GM19397 (cell line): ENCODE measurements at regions not wholly inside any gene's neighbourhood (a gene's known extent, or its start where the extent isn't known, plus 50 kb on each side); places are given as distances from the start of the nearest gene placed in this dataset.

Source experiments
- ATAC-seq: cut with Tn5 transposase; IDR thresholded peaks from one replicate; pipeline ENCODE4 v1.9.1; 2021; ENCODE audit warnings: mild to moderate bottlenecking, moderate library complexity; ENCODE audit not compliant: unreplicated experiment

DNA sequence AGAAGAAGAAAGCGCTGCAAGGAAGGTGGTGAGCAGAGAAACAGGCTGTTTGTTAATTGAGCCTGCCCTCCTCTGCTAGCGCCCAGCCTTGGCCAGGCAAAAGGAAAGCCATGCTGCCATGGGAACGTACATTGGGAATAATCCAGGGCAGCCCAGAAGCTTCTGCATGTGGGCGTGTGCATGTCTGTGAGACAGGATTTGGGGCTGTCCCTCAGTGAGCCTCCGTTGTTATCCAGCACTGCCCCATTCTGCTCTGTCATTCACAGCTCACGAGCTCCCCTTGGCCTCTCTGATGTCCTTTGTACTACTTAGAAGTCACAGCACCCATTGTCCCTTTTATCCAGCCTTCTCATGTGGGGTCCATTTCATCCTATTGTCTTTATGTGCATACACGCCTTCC lies 239.1 kb upstream of the ROPN1 start:
- no peak for ATAC-seq

DNA sequence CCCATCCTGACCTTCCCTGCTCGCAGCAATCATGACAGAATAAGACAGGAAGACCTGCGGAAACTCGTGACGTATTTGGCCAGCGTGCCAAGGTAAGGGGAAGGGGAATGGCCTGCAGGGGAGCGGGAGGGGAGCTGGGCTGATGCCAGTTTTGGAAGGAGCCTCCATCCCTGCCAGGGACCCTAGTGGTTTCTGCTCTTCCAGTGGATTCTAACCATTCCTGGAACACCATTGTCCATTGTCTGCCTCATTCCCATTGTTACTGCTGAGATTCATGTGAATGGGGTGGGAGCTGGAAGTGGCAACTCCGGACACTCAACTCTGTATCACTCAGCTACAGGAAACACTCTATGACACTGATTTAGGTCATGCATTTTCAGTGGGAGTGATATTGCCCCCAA lies 242.9 kb upstream of the ROPN1 start:
- ATAC-seq: no peak

DNA sequence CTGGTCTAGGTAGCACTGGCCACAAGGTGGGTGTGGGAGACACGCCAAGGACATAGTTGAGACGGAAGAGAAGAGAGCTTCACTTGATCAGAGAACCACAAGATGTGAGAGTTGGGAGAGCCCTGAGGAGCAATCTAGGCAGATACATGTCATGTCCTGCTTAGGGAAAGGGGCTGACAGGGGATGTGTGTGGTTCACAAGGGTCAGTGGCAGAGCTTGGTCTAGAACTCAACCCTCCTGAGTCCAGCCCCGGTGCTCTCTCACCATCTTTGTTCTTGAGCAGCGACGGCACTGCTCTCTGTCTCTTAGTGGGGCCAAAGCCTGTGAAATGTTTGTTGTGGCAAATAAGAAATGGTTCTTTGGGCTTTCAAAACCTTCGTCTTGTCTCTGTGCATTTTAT lies 243.5 kb upstream of the ROPN1 start:
- no peak for ATAC-seq

DNA sequence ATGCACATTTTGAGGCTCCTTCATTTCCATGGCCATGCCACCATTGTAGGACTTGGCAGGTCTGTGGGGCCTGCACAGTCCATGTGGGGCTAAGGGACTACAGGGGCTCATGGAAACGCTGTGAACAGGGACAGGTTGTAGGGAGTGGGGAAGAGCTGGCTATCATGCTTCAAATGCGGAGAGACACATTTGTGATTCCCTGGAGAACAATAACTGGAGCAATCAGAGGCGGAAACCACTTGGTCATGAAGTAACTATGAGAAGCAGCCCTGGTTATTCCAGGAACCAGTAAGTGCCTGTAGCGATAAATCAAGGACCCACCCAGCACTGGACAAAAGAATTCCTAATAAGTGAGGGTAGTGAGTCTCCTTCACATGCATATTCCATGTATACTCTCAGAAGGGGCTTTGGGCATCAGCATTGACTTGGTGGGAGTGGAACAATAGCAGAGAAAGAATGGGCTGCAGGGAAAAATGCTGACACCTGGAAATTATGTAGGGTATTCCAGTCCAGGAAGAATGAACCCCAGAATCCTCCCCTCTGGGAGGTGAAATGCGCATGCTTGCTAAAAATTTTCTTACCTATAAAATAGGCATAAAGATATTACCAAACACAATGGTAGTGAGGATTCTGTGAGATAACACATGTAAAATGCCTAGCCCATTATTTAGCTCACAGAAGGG lies 251.4 kb upstream of the ROPN1 start:
- no peak for ATAC-seq

- no peak for ATAC-seq
Observed at GRCh38 chr3:124246376-124246775, 254.5 kb upstream of the ROPN1 start.

DNA sequence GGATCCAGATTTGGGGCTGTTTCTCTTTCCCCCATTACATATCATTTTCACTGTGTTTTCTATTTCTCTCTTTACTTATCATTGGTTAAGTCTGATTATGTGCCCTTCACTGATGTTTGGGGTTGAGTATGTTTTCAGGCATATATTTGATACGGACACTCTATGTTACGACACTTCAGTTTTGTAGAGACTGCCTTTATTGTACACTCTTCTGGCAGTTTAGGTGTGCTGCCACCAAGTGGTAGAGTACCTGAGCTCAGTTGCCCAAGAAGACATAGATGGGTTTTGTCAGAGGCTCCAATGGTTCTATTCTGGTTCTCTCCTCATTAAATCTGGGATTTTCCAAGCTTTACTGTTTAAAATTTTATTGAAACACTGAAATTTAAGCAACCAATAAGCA lies 255.0 kb upstream of the ROPN1 start:
- ATAC-seq: no peak

- ATAC-seq: no peak
Observed at GRCh38 chr3:124248471-124249028, 256.6 kb upstream of the ROPN1 start.

DNA sequence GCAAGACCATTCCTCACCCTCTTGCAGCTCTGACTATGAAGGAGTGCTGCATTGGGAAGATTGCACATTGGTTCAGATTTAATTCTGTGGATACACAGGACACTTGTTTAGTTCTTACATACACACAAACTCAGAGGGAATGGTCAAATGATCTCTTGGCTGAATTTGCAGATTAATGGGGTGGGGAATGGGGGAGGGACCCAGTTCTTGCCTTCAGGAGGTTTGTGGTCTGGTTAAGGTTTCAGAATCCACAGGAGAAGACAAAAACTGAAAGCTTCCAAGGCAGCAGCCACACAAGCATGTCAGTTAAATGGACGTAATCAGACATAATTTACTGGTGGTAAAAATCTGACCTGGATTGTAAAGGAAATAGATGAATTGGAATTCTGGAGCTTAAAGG lies 257.1 kb upstream of the ROPN1 start:
- ATAC-seq: no peak

DNA sequence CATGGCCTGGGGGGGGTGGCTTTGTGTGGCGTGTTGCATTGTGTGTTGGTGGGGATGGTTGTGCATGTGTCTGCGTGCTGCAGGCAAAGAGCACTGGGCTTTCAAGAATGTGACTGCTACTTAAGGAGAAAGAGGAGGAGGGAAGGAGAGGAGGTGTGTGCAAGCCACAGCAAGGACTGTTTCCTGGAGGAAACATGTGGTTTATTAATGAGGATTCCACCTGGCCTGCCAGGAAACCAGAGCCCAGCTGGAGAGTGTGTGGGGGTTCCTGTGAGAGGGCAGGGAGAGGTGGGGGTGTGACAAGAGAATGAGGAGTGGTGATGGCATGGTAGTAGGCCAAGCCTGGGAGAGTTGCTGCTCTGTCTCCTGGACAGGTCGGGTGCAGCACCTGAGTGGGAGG lies 258.1 kb upstream of the ROPN1 start:
- ATAC-seq: no peak

- no peak for ATAC-seq
Observed at GRCh38 chr3:124256156-124256555, 264.2 kb upstream of the ROPN1 start.

DNA sequence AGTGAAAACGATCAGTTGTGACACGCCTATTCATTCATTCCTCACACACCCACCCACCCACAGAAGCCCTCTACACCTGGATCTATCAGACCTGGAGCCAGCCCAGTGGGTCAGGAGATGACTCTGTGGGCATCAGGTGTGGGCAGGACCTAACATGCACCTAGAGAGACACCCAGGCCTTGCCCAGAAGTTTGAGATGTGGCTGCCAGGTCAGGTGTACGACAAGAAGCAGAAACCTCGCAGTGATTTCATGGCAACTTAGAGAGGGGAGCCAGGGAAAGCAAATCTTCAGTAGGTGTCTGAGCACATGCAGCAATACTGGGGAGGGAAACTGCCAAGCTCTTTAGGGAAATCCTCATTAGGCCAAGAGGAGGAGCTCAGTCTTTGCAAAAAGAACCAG lies 264.7 kb upstream of the ROPN1 start:
- ATAC-seq: no peak

- ATAC-seq: no peak
Observed at GRCh38 chr3:124257336-124257864, 265.5 kb upstream of the ROPN1 start.

DNA sequence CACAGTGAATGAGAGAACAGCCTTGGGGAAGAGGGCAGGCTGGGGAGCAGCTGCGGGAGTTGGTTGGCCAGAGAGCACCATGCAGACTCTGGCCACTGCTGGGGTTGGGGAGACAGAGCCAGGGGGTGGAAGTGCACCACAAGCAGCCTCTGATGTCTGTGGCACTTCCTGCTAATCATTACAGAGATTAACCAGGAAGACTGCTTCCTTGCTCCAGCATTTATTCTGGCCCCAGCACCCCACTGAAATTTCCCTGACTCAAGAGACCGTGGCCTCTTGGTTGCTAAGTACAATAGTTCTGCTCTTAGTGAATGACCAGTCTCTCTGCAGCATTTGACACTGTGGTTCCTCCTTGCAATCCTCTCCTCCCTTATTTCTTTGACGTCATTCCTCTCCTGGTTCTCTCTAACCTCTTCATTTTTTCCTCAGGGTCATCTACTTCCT lies 266.2 kb upstream of the ROPN1 start:
- ATAC-seq: no peak

DNA sequence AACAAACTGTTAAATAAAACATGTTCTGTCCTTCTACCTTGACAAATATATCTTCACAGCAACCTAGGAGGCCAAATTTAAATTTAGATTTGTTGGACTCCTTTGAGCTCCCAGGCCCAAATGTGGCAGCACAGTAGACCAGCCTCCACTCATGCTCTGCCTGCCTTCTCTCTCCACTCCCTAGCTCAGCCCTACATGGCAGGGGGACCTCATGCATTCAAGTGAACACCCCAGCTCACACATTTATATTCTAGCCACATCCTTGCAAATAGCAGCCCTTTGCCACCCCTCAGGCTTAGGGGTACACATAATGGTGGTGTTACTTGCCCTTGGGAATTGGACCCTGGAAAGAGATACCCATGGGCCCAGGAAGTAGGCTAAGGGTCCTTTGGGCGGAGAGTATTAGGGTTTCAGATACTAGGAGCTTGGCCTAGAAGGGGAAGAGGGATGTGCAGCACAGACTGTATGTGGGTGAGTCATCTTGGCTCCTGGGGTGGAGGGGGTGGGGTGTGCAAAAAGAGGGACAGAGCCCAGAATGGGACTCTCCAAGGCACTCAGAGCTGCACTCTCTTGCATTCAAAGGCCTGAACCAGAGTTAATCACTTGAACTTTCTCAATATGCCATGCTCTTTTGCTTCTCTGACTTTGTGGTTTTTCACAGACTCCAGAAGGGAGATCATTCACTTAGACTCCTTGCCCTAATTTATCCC lies 268.4 kb upstream of the ROPN1 start:
- no peak for ATAC-seq

DNA sequence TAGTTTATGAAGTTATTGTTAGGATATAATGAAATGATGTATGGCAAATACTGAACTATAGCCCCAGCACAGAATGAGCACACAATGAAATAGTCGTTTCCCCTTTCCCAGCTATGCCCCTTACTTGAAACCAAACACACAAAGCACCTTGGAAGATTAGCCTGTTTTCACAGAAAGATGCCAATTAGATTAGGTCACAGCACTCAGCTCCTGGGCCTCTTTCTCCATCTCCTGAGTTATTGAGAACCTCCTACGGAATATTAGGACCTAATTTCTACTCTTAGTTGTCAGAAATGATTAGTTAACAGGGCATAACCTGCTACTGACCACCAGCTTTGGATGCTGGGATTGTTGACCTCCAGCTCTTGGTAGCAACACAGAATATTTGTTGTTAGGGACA lies 269.4 kb upstream of the ROPN1 start:
- ATAC-seq: no peak

DNA sequence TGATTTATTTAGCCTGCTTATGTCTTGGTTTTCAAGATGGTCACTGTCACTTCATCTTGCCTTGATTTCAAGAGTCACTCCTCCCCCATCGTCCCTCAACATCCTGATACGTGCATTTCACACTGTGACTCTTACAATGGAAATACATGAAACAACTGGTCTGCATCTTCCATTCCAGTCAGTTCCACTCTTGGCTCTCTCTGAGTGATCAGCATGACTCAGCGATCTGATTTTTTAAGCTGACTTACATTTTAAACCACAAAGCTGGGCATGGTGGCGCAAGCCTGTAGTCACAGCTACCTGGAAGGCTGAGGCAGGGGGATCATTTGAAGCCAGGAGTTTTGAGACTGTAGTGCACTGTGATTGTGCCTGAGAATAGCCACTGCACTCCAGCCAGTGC lies 271.2 kb upstream of the ROPN1 start:
- ATAC-seq: no peak

- ATAC-seq: no peak
Observed at GRCh38 chr3:124264346-124264745, 272.4 kb upstream of the ROPN1 start.

DNA sequence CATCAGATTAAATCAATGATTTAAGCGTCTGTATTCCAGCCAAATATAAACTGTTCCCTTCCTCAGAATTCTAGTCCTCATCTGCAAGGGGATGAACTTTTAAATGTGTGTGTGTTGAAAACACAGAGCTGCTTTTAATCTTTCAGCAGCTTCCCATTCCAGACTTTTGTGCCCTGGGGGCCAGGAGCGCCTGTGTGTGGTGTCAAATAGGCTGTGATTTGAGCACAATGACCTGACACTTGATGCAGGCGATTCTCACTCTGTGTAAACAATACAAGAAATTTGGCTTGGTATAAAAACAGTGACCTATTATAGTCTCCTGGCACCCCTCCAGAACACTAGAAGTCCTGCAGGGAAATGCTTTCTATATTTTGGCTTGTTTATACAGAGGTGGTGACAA lies 274.6 kb upstream of the ROPN1 start:
- ATAC-seq: no peak

DNA sequence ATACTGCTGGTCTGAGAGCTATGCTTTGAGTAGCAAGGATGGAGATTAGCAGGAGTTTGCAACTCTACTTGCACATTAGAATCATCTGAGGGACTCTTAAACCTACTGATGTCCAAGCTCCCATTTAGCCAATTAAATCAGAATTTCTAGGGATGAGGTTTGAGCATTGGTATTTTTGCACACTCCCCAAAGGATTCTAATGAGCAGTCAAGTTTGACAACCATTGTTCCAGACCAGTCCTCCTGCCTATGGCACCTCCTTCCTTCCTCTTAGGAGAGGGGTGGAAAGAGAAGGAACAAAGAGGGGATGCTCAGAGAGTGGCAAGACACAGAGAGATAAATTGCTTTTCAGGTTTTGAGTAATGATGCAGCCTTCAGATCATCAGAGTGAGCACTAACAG lies 275.5 kb upstream of the ROPN1 start:
- ATAC-seq: no peak

GRCh38 chr3:124268355-124268754 lies 276.4 kb upstream of the ROPN1 start:
- ATAC-seq: no peak

- ATAC-seq: no peak
Observed at GRCh38 chr3:124269619-124270018, 277.7 kb upstream of the ROPN1 start.

DNA sequence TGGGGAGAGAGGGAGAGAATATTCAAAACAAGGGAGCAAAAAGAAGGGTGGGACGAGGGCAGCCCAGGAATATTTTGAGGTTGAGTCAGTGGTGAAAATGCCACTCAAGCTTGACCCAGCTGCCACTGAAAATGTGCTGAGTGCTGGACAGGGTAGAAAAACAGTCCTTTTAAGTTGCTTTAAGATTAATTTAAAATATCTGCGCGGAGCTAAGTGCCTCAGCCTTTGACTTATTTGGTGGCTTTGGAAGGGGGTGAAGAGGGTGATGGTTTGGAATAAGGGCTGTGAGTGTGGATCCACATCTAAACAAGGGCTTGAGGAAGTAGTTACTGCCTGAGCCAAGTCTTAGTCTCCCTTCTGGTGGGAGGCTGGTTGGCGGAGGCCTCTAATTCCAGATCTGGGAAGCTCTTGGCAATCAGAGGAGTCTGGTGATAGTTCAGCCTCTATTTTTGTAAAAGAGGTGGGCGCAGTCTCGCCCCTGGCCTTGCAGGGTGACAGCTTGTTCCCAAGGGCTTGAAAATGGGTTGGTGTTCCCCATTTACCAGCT lies 280.8 kb upstream of the ROPN1 start:
- no peak for ATAC-seq
